Small intestine (tissue), 7 donors: ENCODE measurements at regions not wholly inside any gene's neighbourhood (a gene's known extent, or its start where the extent isn't known, plus 50 kb on each side); places are given as distances from the start of the nearest gene placed in this dataset.

ENCODE experiments used
- DNase-seq, 2 donors: peaks; one replicate each; pipeline versions ENCODE4 v3.0.0 to v3.0.0-alpha.2; 2013
- FAIRE-seq: peaks from 2 replicates; lab custom pipeline; 2012; peaks lifted over from hg19 to GRCh38; lab: Jason Lieb, UNC
- H3K27ac ChIP-seq, 3 donors: one replicate each; pipeline ENCODE4 v1.5.1; 2013; ENCODE audit warnings: low read length in 2 of 3, mild to moderate bottlenecking in 2 of 3, control low read depth in 1 of 3, inconsistent platforms in 1 of 3, low read depth in 1 of 3, moderate library complexity in 1 of 3
- H3K27me3 ChIP-seq, 3 donors: one replicate each; pipeline ENCODE4 v1.6.1; 2013; ENCODE audit warnings: low read length in 3 of 3, inconsistent platforms in 1 of 3; ENCODE audit not compliant: control insufficient read depth in 3 of 3, insufficient read depth in 3 of 3
- H3K36me3 ChIP-seq, 3 donors: one replicate each; pipeline ENCODE4 v1.6.1; 2013; ENCODE audit warnings: low read length in 3 of 3, inconsistent platforms in 1 of 3, low read depth in 1 of 3, mild to moderate bottlenecking in 1 of 3, moderate library complexity in 1 of 3; ENCODE audit not compliant: control insufficient read depth in 3 of 3, insufficient read depth in 2 of 3
- H3K4me1 ChIP-seq, 3 donors: one replicate each; pipeline ENCODE4 v1.6.1; 2013; ENCODE audit warnings: low read length in 2 of 3, inconsistent platforms in 1 of 3, low read depth in 1 of 3, mild to moderate bottlenecking in 1 of 3, moderate library complexity in 1 of 3; ENCODE audit not compliant: control insufficient read depth in 3 of 3, insufficient read depth in 2 of 3
- H3K4me3 ChIP-seq, 3 donors: one replicate each; pipeline ENCODE4 v1.5.1; 2013; ENCODE audit warnings: low read length in 3 of 3, control low read depth in 1 of 3, inconsistent platforms in 1 of 3, low read depth in 1 of 3, mild to moderate bottlenecking in 1 of 3, moderate library complexity in 1 of 3
- H3K9me3 ChIP-seq, 2 donors: one replicate each; pipeline ENCODE4 v1.6.1; 2013; ENCODE audit warnings: low read depth in 1 of 2, low read length in 1 of 2; ENCODE audit not compliant: control insufficient read depth in 2 of 2, insufficient read depth in 1 of 2
- WGBS, 3 donors: extraction: QIAGEN DNeasy Blood & Tissue Kit; methylation state at CpG; one replicate each; pipeline ENCODE4 v1.1.7; 2013; 5-methylcytosine and 5-hydroxymethylcytosine counted together
- donor health status: healthy with polysubstance abuse.
- donor health status: control.
- donor health status: control.
- donor health status: Bipolar disorder and iron deficiency.
- donor health status: healthy.

GRCh38 chr2:104616856-104617255 lies 237.1 kb upstream of the POU3F3 start:
- WGBS, 3 donors, result 84 to 88% (median 87%) methylated on average over 3 of the region's 3 CpGs
- Histone ChIP-seq H3K4me1 (no peaks in the 10 kb centered on the region), H3K4me3 (no peak overlapping the region), H3K36me3 (no peaks in the 10 kb centered on the region), H3K27ac (no peak overlapping the region), H3K9me3 (no peaks in the 10 kb centered on the region), H3K27me3 (no peaks in the 10 kb centered on the region)
- FAIRE-seq, result no peak
- DNase-seq, result no peak

GRCh38 chr2:104620801-104621200 lies 233.1 kb upstream of the POU3F3 start:
- no peaks in the 10 kb centered on the region for H3K36me3 ChIP-seq
- DNase-seq (no peak), FAIRE-seq (no peak)
- H3K27me3 ChIP-seq, result no peaks in the 10 kb centered on the region
- no peaks in the 10 kb centered on the region for H3K4me1 ChIP-seq
- no peak overlapping the region for H3K27ac ChIP-seq
- no peak overlapping the region for H3K4me3 ChIP-seq
- 69 to 80% (median 80%) methylated on average over 7 of the region's 7 CpGs for WGBS, 3 donors
- H3K9me3 ChIP-seq, result no peaks in the 10 kb centered on the region

DNA sequence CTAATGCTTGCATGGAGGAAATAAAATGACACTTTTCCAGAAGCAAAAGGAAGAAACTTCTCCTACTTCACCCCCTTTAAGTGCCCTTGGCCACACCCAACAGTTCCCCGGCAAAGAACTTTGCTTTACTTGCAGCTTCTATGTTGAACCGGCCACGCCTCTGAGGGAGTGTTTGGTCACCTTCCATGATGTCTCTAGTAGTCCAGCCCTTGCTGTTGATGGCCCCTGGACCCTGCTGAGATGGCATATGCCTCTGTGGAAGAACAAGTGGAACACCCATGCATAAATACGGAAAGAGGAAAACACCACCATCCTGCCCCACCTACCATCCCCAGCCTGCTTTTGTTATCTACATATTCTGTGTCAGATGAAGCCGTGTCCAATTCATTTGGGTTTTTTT lies 218.3 kb upstream of the POU3F3 start:
- peak; percentile 29 to 30 for DNase-seq
- H3K27me3 ChIP-seq, result no peaks in the 10 kb centered on the region
- no peaks in the 10 kb centered on the region for H3K9me3 ChIP-seq
- peaks cover 0 to 1% (median 0%) of the 10 kb centered on the region in 3 donors for H3K4me1 ChIP-seq
- no peak overlapping the region for H3K27ac ChIP-seq
- FAIRE-seq, result no peak
- 31 to 67% (median 61%) methylated on average over 5 of the region's 5 CpGs for WGBS, 3 donors
- no peaks in the 10 kb centered on the region for H3K36me3 ChIP-seq
- H3K4me3 ChIP-seq, result no peak overlapping the region

GRCh38 chr2:104638190-104638858 lies 215.6 kb upstream of the POU3F3 start:
- Histone ChIP-seq H3K27ac (no peak overlapping the region), H3K9me3 (no peaks in the 10 kb centered on the region), H3K36me3 (no peaks in the 10 kb centered on the region), H3K4me3 (no peak overlapping the region), H3K27me3 (no peaks in the 10 kb centered on the region), H3K4me1 (peaks cover 0 to 1% (median 0%) of the 10 kb centered on the region in 3 donors)
- WGBS, 3 donors, result 14 to 33% (median 33%) methylated on average over 7 of the region's 7 CpGs
- DNase-seq, result peak; percentile 20 to 39
- FAIRE-seq, result no peak

DNA sequence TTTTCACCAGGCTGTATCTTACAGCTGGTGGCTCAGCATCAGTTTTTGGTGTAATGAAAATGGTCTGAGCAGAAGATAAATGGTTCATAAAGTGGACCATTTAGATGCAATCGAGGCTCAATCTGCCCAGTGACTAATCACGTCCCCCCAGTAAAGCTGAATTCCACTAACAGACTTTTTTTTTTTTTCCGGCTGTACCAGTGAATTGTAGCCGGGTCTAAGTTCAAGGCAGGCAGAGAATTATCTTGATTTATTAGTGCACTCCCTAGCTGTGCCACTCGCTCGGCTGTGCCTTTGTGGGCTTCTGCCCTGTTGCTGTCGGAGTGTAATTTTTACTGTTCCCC lies 215.1 kb upstream of the POU3F3 start:
- DNase-seq, result peak in 1 of 2 donors; percentile 20
- Histone ChIP-seq H3K27ac (no peak overlapping the region), H3K36me3 (no peaks in the 10 kb centered on the region), H3K27me3 (no peaks in the 10 kb centered on the region), H3K4me3 (no peak overlapping the region), H3K9me3 (no peaks in the 10 kb centered on the region), H3K4me1 (peaks cover 0 to 1% (median 0%) of the 10 kb centered on the region in 3 donors)
- WGBS, 3 donors, result 10 to 42% (median 31%) methylated on average over 7 of the region's 7 CpGs
- no peak for FAIRE-seq

- H3K27me3 ChIP-seq, result no peaks in the 10 kb centered on the region
- no peaks in the 10 kb centered on the region for H3K9me3 ChIP-seq
- H3K4me1 ChIP-seq, result peaks cover 0 to 1% (median 0%) of the 10 kb centered on the region in 3 donors
- H3K36me3 ChIP-seq, result no peaks in the 10 kb centered on the region
- no peak for FAIRE-seq
- DNase-seq, result no peak
- H3K4me3 ChIP-seq, result no peak overlapping the region
- no peak overlapping the region for H3K27ac ChIP-seq
- WGBS, 3 donors, result 60 to 87% (median 67%) methylated on average over 2 of the region's 2 CpGs
Measured at GRCh38 chr2:104641786-104642185, 212.1 kb upstream of the POU3F3 start.

DNA sequence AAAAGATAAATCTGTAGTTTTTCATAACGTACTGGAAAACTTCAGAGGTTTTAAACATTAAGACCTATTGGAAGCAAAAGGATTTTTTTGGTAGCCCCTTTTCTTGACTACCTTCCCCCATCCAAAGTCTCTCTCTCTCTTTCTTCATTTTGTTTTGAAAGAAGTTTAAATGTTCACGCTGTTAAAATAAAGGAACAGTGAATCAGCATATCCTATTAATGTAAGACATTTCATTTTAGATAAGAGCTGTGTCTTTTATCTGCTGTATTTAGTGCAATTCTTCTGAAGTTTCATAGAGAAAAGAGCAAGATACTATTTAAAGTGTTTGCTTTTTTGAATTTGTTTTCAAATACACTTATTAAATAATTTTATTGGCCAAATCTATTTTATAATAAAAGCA lies 205.5 kb upstream of the POU3F3 start:
- Histone ChIP-seq H3K4me1 (no peaks in the 10 kb centered on the region), H3K36me3 (no peaks in the 10 kb centered on the region), H3K27ac (no peak overlapping the region), H3K27me3 (no peaks in the 10 kb centered on the region), H3K9me3 (no peaks in the 10 kb centered on the region), H3K4me3 (no peak overlapping the region)
- DNase-seq (no peak), FAIRE-seq (no peak)
- 49 to 56% (median 52%) methylated on average over 2 of the region's 2 CpGs for WGBS, 3 donors

DNA sequence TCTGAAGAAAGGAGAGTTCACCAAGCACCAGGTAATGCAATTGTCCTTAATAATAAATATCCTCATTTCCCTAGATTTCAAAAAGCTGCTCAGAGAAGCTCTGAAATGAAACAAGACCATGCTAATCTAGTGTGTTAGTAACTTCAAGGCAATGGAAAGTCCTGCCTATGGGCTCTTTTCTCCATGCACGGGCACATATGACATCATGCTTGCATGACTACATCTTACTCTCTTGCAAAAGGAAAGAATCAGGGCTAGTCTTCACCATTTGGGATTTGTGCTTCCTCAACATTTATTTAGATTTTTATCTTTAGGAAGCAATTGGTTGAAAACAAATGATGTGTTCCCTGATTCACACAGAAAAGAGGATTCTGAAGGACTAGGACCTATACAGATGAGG lies 204.0 kb upstream of the POU3F3 start:
- no peak for FAIRE-seq

DNA sequence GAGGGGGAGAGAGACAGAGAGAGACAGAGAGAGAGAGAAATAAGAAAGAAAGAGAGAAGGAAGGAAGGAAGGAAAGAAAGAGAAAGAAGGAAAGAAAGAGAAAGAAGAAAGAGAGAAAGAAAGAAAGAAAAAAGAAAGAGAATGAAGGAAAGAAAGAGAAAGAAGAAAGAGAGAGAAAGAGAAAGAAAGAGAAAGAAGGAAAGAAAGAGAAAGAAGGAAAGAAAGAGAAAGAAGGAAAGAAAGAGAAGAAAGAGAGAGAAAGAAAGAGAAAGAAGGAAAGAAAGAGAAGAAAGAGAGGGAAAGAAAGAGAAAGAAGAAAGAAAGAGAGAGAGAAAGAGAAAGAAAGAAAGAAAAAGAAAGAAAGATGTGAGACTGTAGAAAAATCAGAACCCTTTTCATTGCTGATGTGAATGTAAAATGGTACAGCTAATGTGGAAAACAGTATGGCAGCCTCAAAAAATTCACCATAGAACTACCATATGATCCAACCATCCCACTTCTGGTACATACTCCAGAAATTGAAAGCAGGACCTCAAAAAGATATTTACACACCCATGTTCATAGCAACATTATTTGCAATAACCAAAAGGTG lies 203.4 kb upstream of the POU3F3 start:
- H3K27me3 ChIP-seq, result peaks cover 0 to 3% (median 0%) of the 10 kb centered on the region in 3 donors
- no peak overlapping the region for H3K27ac ChIP-seq
- no peaks in the 10 kb centered on the region for H3K4me1 ChIP-seq
- DNase-seq (no peak), FAIRE-seq (no peak)
- no peaks in the 10 kb centered on the region for H3K36me3 ChIP-seq
- no peaks in the 10 kb centered on the region for H3K9me3 ChIP-seq
- H3K4me3 ChIP-seq, result no peak overlapping the region

More for the DNA sequence above, 204.0 kb upstream of the POU3F3 start:
- no peak overlapping the region for H3K27ac ChIP-seq
- H3K4me1 ChIP-seq, result no peaks in the 10 kb centered on the region
- DNase-seq, result no peak
- no peak overlapping the region for H3K4me3 ChIP-seq
- H3K27me3 ChIP-seq, result peaks cover 0 to 3% (median 0%) of the 10 kb centered on the region in 3 donors
- no peaks in the 10 kb centered on the region for H3K9me3 ChIP-seq
- 75 to 90% (median 82%) methylated on average over 1 of the region's 1 CpG for WGBS, 3 donors
- H3K36me3 ChIP-seq, result no peaks in the 10 kb centered on the region
